ENCODE measurements at regions not wholly inside any gene's neighbourhood (a gene's known extent, or its start where the extent isn't known, plus 50 kb on each side); places are given as distances from the start of the nearest gene placed in this dataset.

DNA sequence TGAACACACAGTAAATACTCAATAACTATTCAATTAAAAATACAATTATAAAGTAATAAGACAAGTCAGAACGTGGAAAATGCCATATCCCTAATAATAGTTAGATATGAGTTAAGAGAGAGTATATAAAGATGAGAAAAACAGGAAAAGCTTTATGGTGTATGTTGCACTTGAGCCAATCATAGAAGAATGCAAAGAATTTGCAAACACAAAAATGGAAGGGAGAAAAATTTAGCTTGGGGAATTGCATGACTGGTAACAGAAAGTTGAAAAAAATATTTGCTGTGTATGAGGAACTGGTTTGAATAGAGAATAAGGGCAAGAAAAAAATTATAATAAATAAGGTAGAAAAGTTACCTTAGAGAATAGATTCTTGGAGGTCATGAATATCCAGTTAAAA, 739.6 kb upstream of the CXADR start:
- TF ChIP-seq, protein P1, sequence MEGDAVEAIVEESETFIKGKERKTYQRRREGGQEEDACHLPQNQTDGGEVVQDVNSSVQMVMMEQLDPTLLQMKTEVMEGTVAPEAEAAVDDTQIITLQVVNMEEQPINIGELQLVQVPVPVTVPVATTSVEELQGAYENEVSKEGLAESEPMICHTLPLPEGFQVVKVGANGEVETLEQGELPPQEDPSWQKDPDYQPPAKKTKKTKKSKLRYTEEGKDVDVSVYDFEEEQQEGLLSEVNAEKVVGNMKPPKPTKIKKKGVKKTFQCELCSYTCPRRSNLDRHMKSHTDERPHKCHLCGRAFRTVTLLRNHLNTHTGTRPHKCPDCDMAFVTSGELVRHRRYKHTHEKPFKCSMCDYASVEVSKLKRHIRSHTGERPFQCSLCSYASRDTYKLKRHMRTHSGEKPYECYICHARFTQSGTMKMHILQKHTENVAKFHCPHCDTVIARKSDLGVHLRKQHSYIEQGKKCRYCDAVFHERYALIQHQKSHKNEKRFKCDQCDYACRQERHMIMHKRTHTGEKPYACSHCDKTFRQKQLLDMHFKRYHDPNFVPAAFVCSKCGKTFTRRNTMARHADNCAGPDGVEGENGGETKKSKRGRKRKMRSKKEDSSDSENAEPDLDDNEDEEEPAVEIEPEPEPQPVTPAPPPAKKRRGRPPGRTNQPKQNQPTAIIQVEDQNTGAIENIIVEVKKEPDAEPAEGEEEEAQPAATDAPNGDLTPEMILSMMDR (conservative IDR thresholded peaks at IDR 0.05), result no peak
- TF ChIP-seq ZFX (IDR thresholded peaks at IDR 0.05), result no peak

All from C4-2B (cell line).